DOHH2 (cell line): ENCODE measurements at regions not wholly inside any gene's neighbourhood (a gene's known extent, or its start where the extent isn't known, plus 50 kb on each side); places are given as distances from the start of the nearest gene placed in this dataset.

ENCODE experiments used
- CTCF ChIP-seq: fragments of 200-600 bp; sonication (generic); IDR thresholded peaks from one replicate; pipeline ENCODE4 v1.5.1; 2014; ENCODE audit warnings: antibody characterized with exemption, mild to moderate bottlenecking, low read depth, low read length; ENCODE audit not compliant: poor library complexity, severe bottlenecking
- EZH2phosphoT487 ChIP-seq: fragments of 200-600 bp; sonication (generic); IDR thresholded peaks from 2 replicates; pipeline ENCODE4 v1.6.1; 2017; ENCODE audit warnings: borderline replicate concordance, mild to moderate bottlenecking, antibody characterized with exemption, low read length, moderate library complexity, mixed read lengths

GRCh38 chr7:35519971-35520809 lies 174.7 kb downstream of the HERPUD2 start:
- TF ChIP-seq CTCF (peak; percentile 98), EZH2phosphoT487 (no peak)
